ENCODE measurements at regions not wholly inside any gene's neighbourhood (a gene's known extent, or its start where the extent isn't known, plus 50 kb on each side); places are given as distances from the start of the nearest gene placed in this dataset.
"Not testable (repeated sequence)": the region's sequence is repeated elsewhere in the genome, so short reads cannot be mapped to it uniquely, and the experiment has no call there.

DNA sequence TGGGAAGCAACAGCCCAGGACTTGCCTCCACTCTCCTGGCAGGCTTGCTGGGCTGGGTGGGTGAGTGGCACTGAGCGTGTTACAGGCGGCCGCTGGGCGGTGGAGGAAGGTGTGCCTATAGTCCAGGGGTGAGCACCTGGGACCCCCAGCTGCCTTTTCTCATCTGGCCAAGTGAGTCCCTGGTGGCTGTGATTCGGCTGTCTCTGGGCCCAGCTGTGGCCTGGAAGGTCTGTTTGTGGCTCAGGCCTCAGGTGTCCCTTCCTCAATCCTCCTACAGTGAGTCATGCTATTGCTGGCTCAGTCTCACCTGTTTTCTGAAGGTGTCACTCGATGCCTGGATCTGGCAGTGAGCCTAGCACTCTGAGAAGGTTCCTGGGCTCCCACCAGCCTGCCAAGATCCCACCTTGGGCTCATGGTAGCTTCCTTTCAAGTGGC lies 564.2 kb downstream of the PTPRU start:
- peaks cover 0 to 5% of the 10 kb centered on the region in 2 donors for H3K27me3 ChIP-seq (ENCODE audit: control insufficient read depth in 1 of 2, insufficient read depth in 2 of 2, low read length in 2 of 2)
- no peaks in the 10 kb centered on the region for H3K9me3 ChIP-seq (ENCODE audit: control insufficient read depth in 1 of 2, low read length in 2 of 2)
- no peak overlapping the region for H3K4me3 ChIP-seq (ENCODE audit: low read depth in 1 of 2, low read length in 2 of 2)
- no peak overlapping the region for H3K27ac ChIP-seq (ENCODE audit: low read depth, low read length)
- no peaks in the 10 kb centered on the region for H3K36me3 ChIP-seq (ENCODE audit: control insufficient read depth in 1 of 2, insufficient read depth in 2 of 2, low read length in 2 of 2)
- no peak overlapping the region for H3K9ac ChIP-seq (ENCODE audit: low read depth in 1 of 2, low read length in 2 of 2)
- H3K4me1 ChIP-seq (ENCODE audit: control insufficient read depth in 1 of 2, insufficient read depth in 2 of 2, low read length in 2 of 2) = no peaks in the 10 kb centered on the region

DNA sequence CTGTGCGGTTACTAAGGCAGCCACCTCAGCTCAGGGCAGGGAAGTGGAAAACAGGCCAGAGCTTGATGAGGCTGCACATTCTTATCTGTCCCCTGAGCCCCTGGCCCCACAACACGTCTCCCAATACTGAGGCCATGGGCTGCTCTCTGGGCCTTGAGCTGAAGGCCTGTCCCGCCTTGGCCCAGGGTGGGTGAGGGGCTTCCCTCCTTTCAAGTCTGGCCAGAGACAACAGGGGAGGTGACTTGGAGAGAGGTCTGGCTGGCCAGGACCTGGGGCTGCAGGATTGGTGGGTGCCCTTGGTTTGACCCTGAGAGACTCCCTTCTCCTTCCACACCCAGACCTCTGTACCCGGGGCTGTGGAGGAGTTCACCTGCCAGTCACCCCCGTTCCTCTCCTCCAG lies 563.8 kb downstream of the PTPRU start:
- Histone ChIP-seq H3K36me3 (ENCODE audit: control insufficient read depth in 1 of 2, insufficient read depth in 2 of 2, low read length in 2 of 2) (no peaks in the 10 kb centered on the region), H3K9ac (ENCODE audit: low read depth in 1 of 2, low read length in 2 of 2) (no peak overlapping the region), H3K27ac (ENCODE audit: low read depth, low read length) (no peak overlapping the region), H3K27me3 (ENCODE audit: control insufficient read depth in 1 of 2, insufficient read depth in 2 of 2, low read length in 2 of 2) (peaks cover 0 to 5% of the 10 kb centered on the region in 2 donors), H3K4me3 (ENCODE audit: low read depth in 1 of 2, low read length in 2 of 2) (no peak overlapping the region), H3K9me3 (ENCODE audit: control insufficient read depth in 1 of 2, low read length in 2 of 2) (no peaks in the 10 kb centered on the region), H3K4me1 (ENCODE audit: control insufficient read depth in 1 of 2, insufficient read depth in 2 of 2, low read length in 2 of 2) (no peaks in the 10 kb centered on the region)

DNA sequence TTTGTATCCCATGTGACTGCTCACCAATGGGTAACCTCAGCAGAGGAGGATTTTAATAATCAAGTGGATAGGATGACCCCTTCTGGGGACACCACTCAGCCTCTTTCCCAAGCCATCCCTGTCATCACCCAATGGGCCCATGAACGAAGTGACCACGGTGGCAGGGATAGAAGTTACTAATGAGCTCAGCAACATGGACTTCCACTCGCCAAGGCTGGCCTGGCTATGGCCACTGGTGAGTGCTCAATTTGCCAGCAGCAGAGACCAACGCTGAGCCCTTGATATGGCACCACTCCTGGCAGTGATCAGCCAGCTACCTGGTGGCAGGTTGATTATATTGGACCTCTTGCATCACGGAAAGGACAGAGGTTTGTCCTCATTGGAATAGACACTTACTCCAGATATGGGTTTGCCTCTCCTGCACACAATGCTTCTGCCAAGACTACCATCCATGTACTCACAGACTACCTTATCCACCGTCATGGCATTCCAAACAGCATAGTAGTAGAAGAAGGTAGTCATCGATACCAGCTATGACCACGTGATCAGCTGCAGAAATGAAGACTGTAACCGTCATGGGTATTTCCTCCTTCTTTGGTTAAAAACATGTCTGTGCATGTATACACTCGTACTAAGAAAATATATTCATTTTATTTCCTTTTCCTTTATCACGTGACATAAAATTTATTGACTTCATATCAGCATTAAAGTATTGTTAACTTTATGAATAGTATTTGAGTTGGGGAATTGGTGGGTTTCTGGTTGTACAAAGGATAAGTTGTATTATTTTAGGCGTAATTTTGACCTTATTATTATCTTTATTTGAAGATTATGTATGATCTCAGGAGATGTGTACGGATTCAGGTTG lies 562.6 kb downstream of the PTPRU start:
- no peaks in the 10 kb centered on the region for H3K36me3 ChIP-seq (ENCODE audit: control insufficient read depth in 1 of 2, insufficient read depth in 2 of 2, low read length in 2 of 2)
- H3K27ac ChIP-seq (ENCODE audit: low read depth, low read length) = no peak overlapping the region
- no peak overlapping the region for H3K4me3 ChIP-seq (ENCODE audit: low read depth in 1 of 2, low read length in 2 of 2)
- no peak overlapping the region for H3K9ac ChIP-seq (ENCODE audit: low read depth in 1 of 2, low read length in 2 of 2)
- H3K27me3 ChIP-seq (ENCODE audit: control insufficient read depth in 1 of 2, insufficient read depth in 2 of 2, low read length in 2 of 2) = peaks cover 0 to 5% of the 10 kb centered on the region in 2 donors
- no peaks in the 10 kb centered on the region for H3K9me3 ChIP-seq (ENCODE audit: control insufficient read depth in 1 of 2, low read length in 2 of 2)
- H3K4me1 ChIP-seq (ENCODE audit: control insufficient read depth in 1 of 2, insufficient read depth in 2 of 2, low read length in 2 of 2) = no peaks in the 10 kb centered on the region

DNA sequence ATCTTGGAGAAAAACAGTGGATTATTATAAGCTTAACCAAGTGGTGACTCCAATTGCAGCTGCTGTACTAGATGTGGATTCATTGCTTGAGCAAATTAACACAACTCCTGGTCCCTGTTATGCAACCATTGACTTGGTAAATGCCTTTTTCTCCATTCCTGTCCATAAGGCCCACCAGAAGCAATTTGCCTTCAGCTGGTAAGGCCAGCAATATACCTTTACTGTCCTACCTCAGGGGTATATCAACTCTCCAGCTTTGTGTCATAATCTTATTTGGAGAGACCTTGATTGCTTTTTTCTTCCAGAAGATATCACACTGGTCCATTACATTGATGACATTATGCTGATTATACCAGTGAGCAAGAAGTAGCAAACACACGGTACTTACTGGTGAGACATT lies 560.8 kb downstream of the PTPRU start:
- H3K9ac ChIP-seq (ENCODE audit: low read depth in 1 of 2, low read length in 2 of 2); H3K36me3 ChIP-seq (ENCODE audit: control insufficient read depth in 1 of 2, insufficient read depth in 2 of 2, low read length in 2 of 2); H3K9me3 ChIP-seq (ENCODE audit: control insufficient read depth in 1 of 2, low read length in 2 of 2); H3K4me1 ChIP-seq (ENCODE audit: control insufficient read depth in 1 of 2, insufficient read depth in 2 of 2, low read length in 2 of 2); H3K4me3 ChIP-seq (ENCODE audit: low read depth in 1 of 2, low read length in 2 of 2); H3K27ac ChIP-seq (ENCODE audit: low read depth, low read length); H3K27me3 ChIP-seq (ENCODE audit: control insufficient read depth in 1 of 2, insufficient read depth in 2 of 2, low read length in 2 of 2): not testable (repeated sequence)

DNA sequence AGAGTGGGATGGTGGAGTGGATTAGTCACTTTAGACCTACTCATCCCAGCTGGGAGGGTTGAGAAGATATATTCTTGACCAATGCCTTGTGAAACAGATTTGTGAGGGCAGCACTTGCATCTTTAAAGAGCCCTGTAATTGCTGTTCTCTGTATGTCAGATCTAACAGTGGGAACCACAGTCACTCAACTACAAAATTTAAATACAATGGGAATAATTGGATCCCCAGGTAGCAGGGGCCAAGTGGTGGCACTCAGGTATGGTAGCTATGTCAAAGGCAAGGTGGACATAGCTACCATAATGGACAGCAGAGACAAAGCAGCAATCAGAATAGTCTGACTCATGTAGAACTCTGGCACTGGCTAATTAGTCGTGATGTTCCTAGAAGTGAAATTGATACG lies 559.6 kb downstream of the PTPRU start:
- H3K36me3 ChIP-seq (ENCODE audit: control insufficient read depth in 1 of 2, insufficient read depth in 2 of 2, low read length in 2 of 2); H3K9me3 ChIP-seq (ENCODE audit: control insufficient read depth in 1 of 2, low read length in 2 of 2); H3K27ac ChIP-seq (ENCODE audit: low read depth, low read length): not testable (repeated sequence)

DNA sequence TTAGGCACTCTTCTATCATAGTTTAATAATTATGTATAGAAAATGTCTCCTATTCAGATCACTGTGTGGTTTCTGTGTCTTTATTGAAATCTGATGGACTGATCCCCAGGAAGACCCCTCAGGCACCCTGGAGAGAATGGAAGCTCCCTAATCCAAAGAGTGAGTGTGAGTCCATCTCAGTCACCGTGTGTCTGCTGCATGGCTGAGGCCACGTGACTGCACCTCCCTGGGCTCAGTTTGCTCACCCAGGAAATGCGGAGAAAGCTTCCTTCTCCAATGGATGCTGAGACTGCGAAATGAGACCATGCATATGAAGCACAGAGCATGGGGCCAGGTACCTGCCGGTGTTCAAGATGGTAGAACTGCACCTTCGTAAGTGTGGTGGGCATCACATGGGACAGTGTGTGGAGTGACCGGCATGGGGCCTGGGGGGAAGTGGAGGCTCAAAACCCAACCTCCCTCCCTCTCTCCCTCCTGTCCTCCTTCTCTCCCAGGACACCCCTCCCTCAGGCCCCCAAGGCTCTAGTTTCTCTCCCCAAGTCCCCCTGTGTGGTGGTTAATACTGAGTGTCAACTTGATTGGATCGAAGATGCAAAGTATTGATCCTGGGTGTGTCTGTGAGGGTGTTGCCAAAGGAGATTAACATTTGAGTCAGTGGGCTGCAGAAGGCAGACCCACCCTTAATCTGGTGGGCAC lies 557.5 kb downstream of the PTPRU start:
- Histone ChIP-seq H3K27me3 (ENCODE audit: control insufficient read depth in 1 of 2, insufficient read depth in 2 of 2, low read length in 2 of 2) (no peaks in the 10 kb centered on the region), H3K27ac (ENCODE audit: low read depth, low read length) (no peak overlapping the region), H3K9ac (ENCODE audit: low read depth in 1 of 2, low read length in 2 of 2) (no peak overlapping the region), H3K9me3 (ENCODE audit: control insufficient read depth in 1 of 2, low read length in 2 of 2) (no peaks in the 10 kb centered on the region), H3K4me1 (ENCODE audit: control insufficient read depth in 1 of 2, insufficient read depth in 2 of 2, low read length in 2 of 2) (no peaks in the 10 kb centered on the region), H3K36me3 (ENCODE audit: control insufficient read depth in 1 of 2, insufficient read depth in 2 of 2, low read length in 2 of 2) (no peaks in the 10 kb centered on the region), H3K4me3 (ENCODE audit: low read depth in 1 of 2, low read length in 2 of 2) (no peak overlapping the region)

More for the DNA sequence above, 559.6 kb downstream of the PTPRU start:
- H3K4me3 ChIP-seq (ENCODE audit: low read depth in 1 of 2, low read length in 2 of 2); H3K27me3 ChIP-seq (ENCODE audit: control insufficient read depth in 1 of 2, insufficient read depth in 2 of 2, low read length in 2 of 2); H3K9ac ChIP-seq (ENCODE audit: low read depth in 1 of 2, low read length in 2 of 2); H3K4me1 ChIP-seq (ENCODE audit: control insufficient read depth in 1 of 2, insufficient read depth in 2 of 2, low read length in 2 of 2): not testable (repeated sequence)

DNA sequence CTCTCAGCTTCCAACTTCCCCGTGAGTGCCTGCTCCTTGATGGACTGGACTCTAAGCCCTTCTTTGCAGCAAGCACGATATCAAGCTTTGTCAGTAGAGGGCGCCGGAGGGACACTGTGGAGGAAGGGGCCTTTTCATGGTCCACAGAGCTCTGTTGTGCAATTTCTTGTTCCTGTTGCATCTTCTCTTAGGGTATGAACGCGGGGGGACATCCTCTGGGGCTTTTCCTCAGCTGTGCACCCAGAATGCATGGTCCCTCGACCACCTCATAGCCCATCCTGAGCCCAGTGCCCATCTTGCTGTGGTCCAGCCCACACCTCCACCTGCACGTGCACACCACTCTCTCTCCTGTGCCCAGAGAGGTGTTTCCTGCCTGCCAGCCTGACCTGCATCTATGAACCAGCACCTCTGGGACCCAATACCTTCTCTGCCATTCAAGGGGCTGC lies 556.8 kb downstream of the PTPRU start:
- no peak overlapping the region for H3K27ac ChIP-seq (ENCODE audit: low read depth, low read length)
- no peaks in the 10 kb centered on the region for H3K27me3 ChIP-seq (ENCODE audit: control insufficient read depth in 1 of 2, insufficient read depth in 2 of 2, low read length in 2 of 2)
- no peaks in the 10 kb centered on the region for H3K4me1 ChIP-seq (ENCODE audit: control insufficient read depth in 1 of 2, insufficient read depth in 2 of 2, low read length in 2 of 2)
- no peak overlapping the region for H3K9ac ChIP-seq (ENCODE audit: low read depth in 1 of 2, low read length in 2 of 2)
- no peak overlapping the region for H3K4me3 ChIP-seq (ENCODE audit: low read depth in 1 of 2, low read length in 2 of 2)
- H3K9me3 ChIP-seq (ENCODE audit: control insufficient read depth in 1 of 2, low read length in 2 of 2) = no peaks in the 10 kb centered on the region
- no peaks in the 10 kb centered on the region for H3K36me3 ChIP-seq (ENCODE audit: control insufficient read depth in 1 of 2, insufficient read depth in 2 of 2, low read length in 2 of 2)

DNA sequence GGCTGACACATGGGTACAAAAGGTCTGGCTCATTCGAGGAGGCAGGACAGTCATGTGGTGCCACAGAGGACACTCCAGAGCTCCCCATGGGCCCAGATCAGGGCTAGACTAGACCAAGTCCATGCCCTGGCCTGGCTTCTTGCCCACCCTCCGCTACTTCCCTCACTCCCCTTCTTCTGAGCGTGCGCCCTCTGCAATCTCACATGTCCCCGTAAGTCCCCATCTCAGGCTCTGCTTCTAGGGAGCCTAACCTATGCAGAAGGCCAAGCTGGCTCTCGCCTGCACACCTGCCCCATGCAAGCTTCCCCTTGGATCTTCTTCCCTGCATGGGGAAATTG lies 553.6 kb downstream of the PTPRU start:
- Histone ChIP-seq H3K36me3 (ENCODE audit: control insufficient read depth in 1 of 2, insufficient read depth in 2 of 2, low read length in 2 of 2) (no peaks in the 10 kb centered on the region), H3K4me3 (ENCODE audit: low read depth in 1 of 2, low read length in 2 of 2) (no peak overlapping the region), H3K9ac (ENCODE audit: low read depth in 1 of 2, low read length in 2 of 2) (no peak overlapping the region), H3K9me3 (ENCODE audit: control insufficient read depth in 1 of 2, low read length in 2 of 2) (no peaks in the 10 kb centered on the region), H3K27me3 (ENCODE audit: control insufficient read depth in 1 of 2, insufficient read depth in 2 of 2, low read length in 2 of 2) (no peaks in the 10 kb centered on the region), H3K27ac (ENCODE audit: low read depth, low read length) (no peak overlapping the region), H3K4me1 (ENCODE audit: control insufficient read depth in 1 of 2, insufficient read depth in 2 of 2, low read length in 2 of 2) (no peaks in the 10 kb centered on the region)

DNA sequence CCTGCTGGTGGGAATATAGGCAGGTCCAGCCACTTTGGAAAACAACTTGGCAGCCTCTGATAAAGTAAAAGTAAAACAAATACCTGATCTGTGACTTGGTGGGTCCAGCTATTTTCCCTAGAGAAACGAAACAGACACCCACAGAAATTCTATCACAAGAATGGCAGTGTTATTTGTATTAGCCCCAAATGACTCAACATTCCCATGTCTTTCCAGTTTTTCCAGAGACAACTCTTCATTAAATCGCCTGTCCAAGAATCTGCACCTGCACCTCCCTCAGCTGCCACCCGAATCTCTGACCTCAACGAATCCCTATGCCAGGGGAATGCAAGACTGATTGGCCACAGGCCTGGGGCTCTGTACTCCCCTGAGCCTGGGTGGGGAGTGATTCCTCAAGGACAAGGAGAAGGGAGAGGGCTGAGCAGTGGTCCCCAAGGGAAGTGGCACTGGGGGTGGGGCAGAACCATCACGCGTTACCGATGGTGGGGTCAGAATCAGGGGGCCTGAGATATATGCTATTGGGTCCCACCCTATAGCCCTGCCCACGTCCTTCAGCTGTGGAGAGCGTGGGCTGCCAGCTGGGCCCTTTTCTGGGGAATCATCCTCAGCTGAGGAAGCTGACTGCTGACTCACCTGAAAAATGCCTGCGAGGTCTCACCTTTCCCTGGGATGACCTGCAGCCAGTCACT lies 553.0 kb downstream of the PTPRU start:
- no peak overlapping the region for H3K4me3 ChIP-seq (ENCODE audit: low read depth in 1 of 2, low read length in 2 of 2)
- no peaks in the 10 kb centered on the region for H3K27me3 ChIP-seq (ENCODE audit: control insufficient read depth in 1 of 2, insufficient read depth in 2 of 2, low read length in 2 of 2)
- no peaks in the 10 kb centered on the region for H3K9me3 ChIP-seq (ENCODE audit: control insufficient read depth in 1 of 2, low read length in 2 of 2)
- no peaks in the 10 kb centered on the region for H3K36me3 ChIP-seq (ENCODE audit: control insufficient read depth in 1 of 2, insufficient read depth in 2 of 2, low read length in 2 of 2)
- no peak overlapping the region for H3K27ac ChIP-seq (ENCODE audit: low read depth, low read length)
- no peaks in the 10 kb centered on the region for H3K4me1 ChIP-seq (ENCODE audit: control insufficient read depth in 1 of 2, insufficient read depth in 2 of 2, low read length in 2 of 2)
- H3K9ac ChIP-seq (ENCODE audit: low read depth in 1 of 2, low read length in 2 of 2) = no peak overlapping the region

All from duodenal mucosa (tissue), 2 donors.